HepG2 (cell line): ENCODE measurements at regions not wholly inside any gene's neighbourhood (a gene's known extent, or its start where the extent isn't known, plus 50 kb on each side); places are given as distances from the start of the nearest gene placed in this dataset.

Experiments
- ATAC-seq: fragments of 200-7000 bp; cut with Tn5 transposase; 3 replicates; pipeline ENCODE4 v1.9.1; 2020; ENCODE audit warnings: mild to moderate bottlenecking, moderate library complexity
- BruUV-seq: library from RNA; stranded (reverse); fragments of 400-500 nt; replicated peaks from 2 replicates; lab custom pipeline; 2021; lab: Mats Ljungman, UMichigan
- CTCF ChIA-PET: fragments of 300-600 bp; formaldehyde crosslinking; extraction: SDS; loops from one replicate; lab custom pipeline; 2021; ENCODE audit warnings: low total read pairs, inconsistent platforms, low intra/inter-chr PET ratio; lab: Yijun Ruan, JAX
- POLR2A ChIA-PET: fragments of 350-600 bp; sonication (Branson Sonifier 250); formaldehyde crosslinking; loops from one replicate; lab custom pipeline; 2020; ENCODE audit warnings: antibody characterized with exemption, inconsistent platforms; lab: Yijun Ruan, JAX
- DNase-seq: peaks from one replicate; pipeline ENCODE4 v3.0.0-alpha.2; 2015; ENCODE audit warnings: low spot score
- FAIRE-seq: peaks from 3 replicates; lab custom pipeline; 2011; peaks lifted over from hg19 to GRCh38; lab: Jason Lieb, UNC
- H2AFZ ChIP-seq: one replicate; pipeline ENCODE4 v1.6.1; 2011; ENCODE audit warnings: low read length, inconsistent platforms
- H3K27ac ChIP-seq: fragments of 300-600 bp; 3 replicates; pipeline ENCODE4 v1.8.0; 2011; ENCODE audit warnings: mixed run types, mild to moderate bottlenecking, mixed read lengths, low read length, inconsistent platforms; ENCODE audit not compliant: insufficient read depth; ENCODE audit errors: extremely low read length
- H3K27me3 ChIP-seq, 2 experiments: fragments of 200-600 bp in 1 of 2; 2 replicates in 1 of 2; 3 replicates in 1 of 2; pipeline versions ENCODE4 v1.6.0 to v1.8.0; 2011; ENCODE audit warnings: low read length in 2 of 2, mild to moderate bottlenecking in 2 of 2, moderate library complexity in 2 of 2, inconsistent platforms in 1 of 2; ENCODE audit not compliant: insufficient read depth in 2 of 2, control insufficient read depth in 1 of 2
- H3K36me3 ChIP-seq, 2 experiments: fragments of 200-600 bp in 1 of 2; replicated peaks in 1 of 2; 2 replicates in 1 of 2; 3 replicates in 1 of 2; pipeline versions ENCODE4 v1.5.1 to v1.8.0; 2011; ENCODE audit warnings: low read length in 2 of 2, inconsistent platforms in 1 of 2; ENCODE audit not compliant: insufficient read depth in 2 of 2, control insufficient read depth in 1 of 2
- H3K4me1 ChIP-seq: 2 replicates; pipeline ENCODE4 v1.5.1; 2012; ENCODE audit warnings: low read length, inconsistent platforms; ENCODE audit not compliant: insufficient read depth
- H3K4me2 ChIP-seq: 2 replicates; pipeline ENCODE4 v1.6.0; 2011; ENCODE audit warnings: low read depth, low read length, inconsistent platforms
- H3K4me3 ChIP-seq, 3 experiments: fragments of 200-600 bp in 1 of 3; sonication (generic), shearing (Covaris generic) in 1 of 3; replicated peaks in 1 of 3; 2 replicates each; pipeline ENCODE4 v1.5.1; 2011 to 2016; ENCODE audit warnings: low read length in 3 of 3, inconsistent platforms in 2 of 3, low read depth in 2 of 3, mild to moderate bottlenecking in 2 of 3, control low read depth in 1 of 3, mixed read lengths in 1 of 3; ENCODE audit not compliant: insufficient read depth in 1 of 3
- H3K79me2 ChIP-seq: one replicate; pipeline ENCODE4 v1.6.1; 2011; ENCODE audit warnings: low read length, inconsistent platforms; ENCODE audit not compliant: insufficient read depth
- H3K9ac ChIP-seq: 2 replicates; pipeline ENCODE4 v1.6.0; 2011; ENCODE audit warnings: mild to moderate bottlenecking, low read depth, low read length, inconsistent platforms; ENCODE audit not compliant: insufficient read depth
- H3K9me3 ChIP-seq: 2 replicates; pipeline ENCODE4 v1.5.1; 2012; ENCODE audit warnings: mild to moderate bottlenecking, low read length
- H4K20me1 ChIP-seq: 2 replicates; pipeline ENCODE4 v1.6.0; 2011; ENCODE audit warnings: inconsistent platforms, mild to moderate bottlenecking, low read length, moderate library complexity; ENCODE audit not compliant: insufficient read depth
- PHB2 ChIP-seq: fragments of 450-650 bp; IDR thresholded peaks from 2 replicates; pipeline ENCODE4 v1.6.1; 2018; ENCODE audit not compliant: partially characterized antibody
- RAD51 ChIP-seq: fragments of 450-650 bp; IDR thresholded peaks from 2 replicates; pipeline ENCODE4 v1.6.1; 2016; ENCODE audit warnings: borderline replicate concordance
- RNF2 ChIP-seq: fragments of 450-650 bp; conservative IDR thresholded peaks from 2 replicates; pipeline ENCODE4 v1.6.1; 2016; ENCODE audit warnings: low read depth
- SP1 ChIP-seq, 2 experiments: fragments of 450-650 bp in 1 of 2; sonication (generic) in 1 of 2; formaldehyde crosslinking in 1 of 2; IDR thresholded peaks; 2 replicates each; pipeline versions ENCODE4 v1.4.0 to v1.6.1; 2016 to 2020; ENCODE audit warnings: missing genetic modification reagents in 1 of 2
- ZNF644 ChIP-seq: IDR thresholded peaks from 2 replicates; pipeline ENCODE4 v1.6.1; 2016; ENCODE audit warnings: low read depth
- WGBS: methylation state at CpG from one replicate; pipeline ENCODE4 v1.1.6; 2017; ENCODE audit warnings: low lambda C conversion rate; 5-methylcytosine and 5-hydroxymethylcytosine counted together
- in situ Hi-C: cut with HindIII; loops from 2 replicates; pipeline ENCODE4 v1.10.0; 2017; ENCODE audit warnings: low pct_unique_long_range_greater_than_20kb; ENCODE audit not compliant: extremely low pct_ligation_motif_present
- intact Hi-C: fragments of 100-400 bp; cut with micrococcal nuclease; formaldehyde crosslinking; loops from one replicate; pipeline ENCODE4 v1.10.0; 2022; ENCODE audit not compliant: unreplicated experiment
- TF ChIP-seq, protein P1 (sequence below): sonication (generic); formaldehyde crosslinking; IDR thresholded peaks from 2 replicates; pipeline ENCODE4 v1.5.0; 2020; ENCODE audit warnings: mild to moderate bottlenecking, missing genetic modification reagents
- TF ChIP-seq, protein P2 (sequence below): sonication (generic); formaldehyde crosslinking; IDR thresholded peaks from 2 replicates; pipeline ENCODE4 v1.4.0; 2020; ENCODE audit warnings: mild to moderate bottlenecking, low read depth, missing genetic modification reagents

DNA sequence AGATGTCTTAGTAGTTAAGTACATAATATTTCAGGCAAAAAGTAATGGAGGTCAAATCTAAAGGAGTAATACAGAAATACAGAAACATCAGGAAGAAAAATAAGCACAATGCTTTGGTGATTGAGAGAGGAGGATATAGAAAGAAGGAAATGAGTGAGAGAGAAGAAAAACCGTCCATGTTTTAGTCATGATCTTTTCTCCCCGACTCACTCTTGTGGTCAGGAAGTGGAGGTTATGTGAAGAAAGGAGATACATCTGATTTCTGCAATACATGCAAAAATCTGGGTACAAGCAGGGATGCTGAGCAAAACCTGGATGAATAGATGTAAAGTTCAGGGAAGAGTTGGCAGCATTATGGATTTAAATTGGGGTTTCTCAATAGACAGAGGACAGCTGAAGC is 1122.5 kb downstream of the SORCS3 start:
- FAIRE-seq (no peak), DNase-seq (no peak), ATAC-seq (no peak)
- H3K79me2 ChIP-seq, result no peaks in the 10 kb centered on the region
- in situ Hi-C loops (no loop called here), intact Hi-C loops (no loop called here)
- H3K9ac ChIP-seq, result no peak overlapping the region
- no peaks in the 10 kb centered on the region for H3K27me3 ChIP-seq
- 3% methylated on average over 2 of the region's 2 CpGs for WGBS
- no peak overlapping the region for H3K4me2 ChIP-seq
- BruUV-seq, result no TSS peak
- H3K27ac ChIP-seq, result no peak overlapping the region
- ChIA-PET POLR2A (no interaction called here), CTCF (no interaction called here)
- H2AFZ ChIP-seq, result no peak overlapping the region
- no peaks in the 10 kb centered on the region for H4K20me1 ChIP-seq
- no peaks in the 10 kb centered on the region for H3K36me3 ChIP-seq
- no peaks in the 10 kb centered on the region for H3K4me1 ChIP-seq
- H3K9me3 ChIP-seq, result peaks cover 10% of the 10 kb centered on the region; the same call in 1 of the 2 replicates
- TF ChIP-seq, protein P1, sequence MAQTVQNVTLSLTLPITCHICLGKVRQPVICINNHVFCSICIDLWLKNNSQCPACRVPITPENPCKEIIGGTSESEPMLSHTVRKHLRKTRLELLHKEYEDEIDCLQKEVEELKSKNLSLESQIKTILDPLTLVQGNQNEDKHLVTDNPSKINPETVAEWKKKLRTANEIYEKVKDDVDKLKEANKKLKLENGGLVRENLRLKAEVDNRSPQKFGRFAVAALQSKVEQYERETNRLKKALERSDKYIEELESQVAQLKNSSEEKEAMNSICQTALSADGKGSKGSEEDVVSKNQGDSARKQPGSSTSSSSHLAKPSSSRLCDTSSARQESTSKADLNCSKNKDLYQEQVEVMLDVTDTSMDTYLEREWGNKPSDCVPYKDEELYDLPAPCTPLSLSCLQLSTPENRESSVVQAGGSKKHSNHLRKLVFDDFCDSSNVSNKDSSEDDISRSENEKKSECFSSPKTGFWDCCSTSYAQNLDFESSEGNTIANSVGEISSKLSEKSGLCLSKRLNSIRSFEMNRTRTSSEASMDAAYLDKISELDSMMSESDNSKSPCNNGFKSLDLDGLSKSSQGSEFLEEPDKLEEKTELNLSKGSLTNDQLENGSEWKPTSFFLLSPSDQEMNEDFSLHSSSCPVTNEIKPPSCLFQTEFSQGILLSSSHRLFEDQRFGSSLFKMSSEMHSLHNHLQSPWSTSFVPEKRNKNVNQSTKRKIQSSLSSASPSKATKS (CRISPR knock-in tag), result no peak
- TF ChIP-seq ZNF644 (CRISPR knock-in tag) (no peak), PHB2 (no peak), RAD51 (no peak), SP1 (IDR thresholded peaks at IDR 0.05) (no peak), SP1 (CRISPR knock-in tag; IDR thresholded peaks at IDR 0.05) (no peak), RNF2 (no peak)
- TF ChIP-seq, protein P2, sequence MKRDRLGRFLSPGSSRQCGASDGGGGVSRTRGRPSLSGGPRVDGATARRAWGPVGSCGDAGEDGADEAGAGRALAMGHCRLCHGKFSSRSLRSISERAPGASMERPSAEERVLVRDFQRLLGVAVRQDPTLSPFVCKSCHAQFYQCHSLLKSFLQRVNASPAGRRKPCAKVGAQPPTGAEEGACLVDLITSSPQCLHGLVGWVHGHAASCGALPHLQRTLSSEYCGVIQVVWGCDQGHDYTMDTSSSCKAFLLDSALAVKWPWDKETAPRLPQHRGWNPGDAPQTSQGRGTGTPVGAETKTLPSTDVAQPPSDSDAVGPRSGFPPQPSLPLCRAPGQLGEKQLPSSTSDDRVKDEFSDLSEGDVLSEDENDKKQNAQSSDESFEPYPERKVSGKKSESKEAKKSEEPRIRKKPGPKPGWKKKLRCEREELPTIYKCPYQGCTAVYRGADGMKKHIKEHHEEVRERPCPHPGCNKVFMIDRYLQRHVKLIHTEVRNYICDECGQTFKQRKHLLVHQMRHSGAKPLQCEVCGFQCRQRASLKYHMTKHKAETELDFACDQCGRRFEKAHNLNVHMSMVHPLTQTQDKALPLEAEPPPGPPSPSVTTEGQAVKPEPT, result no peak
- no peak overlapping the region for H3K4me3 ChIP-seq
